ENCODE measurements at regions not wholly inside any gene's neighbourhood (a gene's known extent, or its start where the extent isn't known, plus 50 kb on each side); places are given as distances from the start of the nearest gene placed in this dataset.

- intact Hi-C loops (cut with micrococcal nuclease; ENCODE audit: unreplicated experiment), result no loop called here
These were observed 1020.3 kb downstream of the LRFN5 start for GRCh38 chr14:42626986-42627385.

GRCh38 chr14:42624980-42625761 lies 1018.5 kb downstream of the LRFN5 start:
- H3K4me3 ChIP-seq (ENCODE audit: low read depth, low read length, poor library complexity, severe bottlenecking), result no peak overlapping the region
- H3K4me1 ChIP-seq (ENCODE audit: insufficient read depth, low read length, poor library complexity, severe bottlenecking), result no peaks in the 10 kb centered on the region
- H3K36me3 ChIP-seq (ENCODE audit: insufficient read depth, low read length, poor library complexity, severe bottlenecking), result no peaks in the 10 kb centered on the region
- no peak for TF ChIP-seq CTCF (conservative IDR thresholded peaks at IDR 0.05; ENCODE audit: low read depth, low read length)
- no peak for TF ChIP-seq EZH2 (IDR thresholded peaks at IDR 0.05; ENCODE audit: borderline replicate concordance, low read depth, low read length, poor library complexity, severe bottlenecking)
- H3K9me3 ChIP-seq (ENCODE audit: low read depth, low read length, poor library complexity, severe bottlenecking), result no peaks in the 10 kb centered on the region
- intact Hi-C loops (cut with micrococcal nuclease; ENCODE audit: unreplicated experiment), result no loop called here
- no TSS peak for BruUV-seq (replicated peaks)
- H3K27ac ChIP-seq (ENCODE audit: low read depth, low read length, poor library complexity, severe bottlenecking), result no peak overlapping the region
- DNase-seq (ENCODE audit: low spot score), result no peak
- ChIA-PET CTCF (no interaction called here), POLR2A (ENCODE audit: low non-redundant PET) (no interaction called here)
- no peaks in the 10 kb centered on the region for H3K27me3 ChIP-seq (replicated peaks; ENCODE audit: insufficient read depth, low read depth, low read length, poor library complexity)

More at GRCh38 chr14:42626986-42627385, 1020.3 kb downstream of the LRFN5 start:
- Histone ChIP-seq H3K27ac (ENCODE audit: low read depth, low read length, poor library complexity, severe bottlenecking) (no peak overlapping the region), H3K4me1 (ENCODE audit: insufficient read depth, low read length, poor library complexity, severe bottlenecking) (no peaks in the 10 kb centered on the region), H3K36me3 (ENCODE audit: insufficient read depth, low read length, poor library complexity, severe bottlenecking) (no peaks in the 10 kb centered on the region), H3K4me3 (ENCODE audit: low read depth, low read length, poor library complexity, severe bottlenecking) (no peak overlapping the region), H3K9me3 (ENCODE audit: low read depth, low read length, poor library complexity, severe bottlenecking) (no peaks in the 10 kb centered on the region), H3K27me3 (replicated peaks; ENCODE audit: insufficient read depth, low read depth, low read length, poor library complexity) (no peaks in the 10 kb centered on the region)
- ChIA-PET POLR2A (ENCODE audit: low non-redundant PET) (no interaction called here), CTCF (no interaction called here)
- TF ChIP-seq EZH2 (IDR thresholded peaks at IDR 0.05; ENCODE audit: borderline replicate concordance, low read depth, low read length, poor library complexity, severe bottlenecking) (no peak), CTCF (conservative IDR thresholded peaks at IDR 0.05; ENCODE audit: low read depth, low read length) (no peak)
- BruUV-seq (replicated peaks), result no TSS peak
- peak; percentile 9 for DNase-seq (ENCODE audit: low spot score)

- no peak for DNase-seq (ENCODE audit: low spot score)
- intact Hi-C loops (cut with micrococcal nuclease; ENCODE audit: unreplicated experiment), result no loop called here
- BruUV-seq (replicated peaks), result no TSS peak
- CTCF ChIA-PET, result no interaction called here
- no peak overlapping the region for H3K4me3 ChIP-seq (ENCODE audit: low read depth, low read length, poor library complexity, severe bottlenecking)
- H3K27ac ChIP-seq (ENCODE audit: low read depth, low read length, poor library complexity, severe bottlenecking), result no peak overlapping the region
- H3K9me3 ChIP-seq (ENCODE audit: low read depth, low read length, poor library complexity, severe bottlenecking), result no peaks in the 10 kb centered on the region
- no peaks in the 10 kb centered on the region for H3K4me1 ChIP-seq (ENCODE audit: insufficient read depth, low read length, poor library complexity, severe bottlenecking)
- POLR2A ChIA-PET (ENCODE audit: low non-redundant PET), result no interaction called here
- H3K27me3 ChIP-seq (replicated peaks; ENCODE audit: insufficient read depth, low read depth, low read length, poor library complexity), result no peaks in the 10 kb centered on the region
- H3K36me3 ChIP-seq (ENCODE audit: insufficient read depth, low read length, poor library complexity, severe bottlenecking), result no peaks in the 10 kb centered on the region
- no peak for TF ChIP-seq EZH2 (IDR thresholded peaks at IDR 0.05; ENCODE audit: borderline replicate concordance, low read depth, low read length, poor library complexity, severe bottlenecking)
These were observed 1010.3 kb downstream of the LRFN5 start for GRCh38 chr14:42617005-42617404.

- intact Hi-C loops (cut with micrococcal nuclease; ENCODE audit: unreplicated experiment), result no loop called here
- no peak for DNase-seq (ENCODE audit: low spot score)
- Histone ChIP-seq H3K4me1 (ENCODE audit: insufficient read depth, low read length, poor library complexity, severe bottlenecking) (no peaks in the 10 kb centered on the region), H3K9me3 (ENCODE audit: low read depth, low read length, poor library complexity, severe bottlenecking) (no peaks in the 10 kb centered on the region), H3K36me3 (ENCODE audit: insufficient read depth, low read length, poor library complexity, severe bottlenecking) (no peaks in the 10 kb centered on the region), H3K4me3 (ENCODE audit: low read depth, low read length, poor library complexity, severe bottlenecking) (no peak overlapping the region), H3K27ac (ENCODE audit: low read depth, low read length, poor library complexity, severe bottlenecking) (no peak overlapping the region), H3K27me3 (replicated peaks; ENCODE audit: insufficient read depth, low read depth, low read length, poor library complexity) (no peaks in the 10 kb centered on the region)
- BruUV-seq (replicated peaks), result no TSS peak
- TF ChIP-seq EZH2 (IDR thresholded peaks at IDR 0.05; ENCODE audit: borderline replicate concordance, low read depth, low read length, poor library complexity, severe bottlenecking), result no peak
- TF ChIP-seq CTCF (conservative IDR thresholded peaks at IDR 0.05; ENCODE audit: low read depth, low read length), result no peak
- ChIA-PET POLR2A (ENCODE audit: low non-redundant PET) (no interaction called here), CTCF (no interaction called here)
These were observed 1000.2 kb downstream of the LRFN5 start for GRCh38 chr14:42606839-42607238.
